BJ (cell line): ENCODE measurements at regions not wholly inside any gene's neighbourhood (a gene's known extent, or its start where the extent isn't known, plus 50 kb on each side); places are given as distances from the start of the nearest gene placed in this dataset.

ENCODE experiments used
- CTCF ChIA-PET: fragments of 350-600 bp; formaldehyde crosslinking; extraction: SDS; loops from one replicate; lab custom pipeline; 2021; ENCODE audit warnings: antibody characterized with exemption, inconsistent platforms; lab: Yijun Ruan, JAX
- POLR2A ChIA-PET: fragments of 300-600 bp; sonication (Branson Sonifier 250); formaldehyde crosslinking; extraction: SDS; loops from one replicate; lab custom pipeline; 2021; ENCODE audit warnings: antibody characterized with exemption; lab: Charles Lee
- DNase-seq: peaks from one replicate; pipeline ENCODE4 v3.0.0-alpha.2; 2011; ENCODE audit warnings: low read depth
- H3K27me3 ChIP-seq: 2 replicates; pipeline ENCODE4 v1.6.0; 2011; ENCODE audit warnings: low read length; ENCODE audit not compliant: control insufficient read depth, insufficient read depth
- H3K36me3 ChIP-seq: 2 replicates; pipeline ENCODE4 v1.5.1; 2011; ENCODE audit warnings: low read length; ENCODE audit not compliant: control insufficient read depth, insufficient read depth
- H3K4me3 ChIP-seq: 2 replicates; pipeline ENCODE4 v1.5.1; 2011; ENCODE audit warnings: low read depth, mild to moderate bottlenecking, control low read depth, low read length
- CTCF ChIP-seq: IDR thresholded peaks from 2 replicates; pipeline ENCODE4 v1.5.1; 2011; ENCODE audit warnings: low read depth, mild to moderate bottlenecking, control low read depth, inconsistent platforms, low read length, moderate library complexity; ENCODE audit not compliant: insufficient read depth

GRCh38 chr20:52470561-52470960, 279.0 kb upstream of the ZFP64 start:
- no peak for TF ChIP-seq CTCF
- DNase-seq: no peak
- Histone ChIP-seq H3K27me3 (no peaks in the 10 kb centered on the region), H3K4me3 (no peak overlapping the region), H3K36me3 (no peaks in the 10 kb centered on the region)
- ChIA-PET POLR2A (no interaction called here), CTCF (no interaction called here)

- TF ChIP-seq CTCF: no peak
- ChIA-PET POLR2A (no interaction called here), CTCF (no interaction called here)
- no peaks in the 10 kb centered on the region for H3K27me3 ChIP-seq
- H3K4me3 ChIP-seq: no peak overlapping the region
- no peak for DNase-seq
- no peaks in the 10 kb centered on the region for H3K36me3 ChIP-seq
These were observed 277.5 kb upstream of the ZFP64 start for GRCh38 chr20:52469128-52469527.

GRCh38 chr20:52465991-52466390, 274.4 kb upstream of the ZFP64 start:
- DNase-seq: no peak
- CTCF ChIA-PET: interaction anchor here (1.3 kb wide), 1 partner anchor 13 kb away, joined by 3 read pairs; no protein-coding TSS in a partner anchor
- Histone ChIP-seq H3K27me3 (no peaks in the 10 kb centered on the region), H3K4me3 (no peak overlapping the region), H3K36me3 (no peaks in the 10 kb centered on the region)
- TF ChIP-seq CTCF: no peak
- POLR2A ChIA-PET: no interaction called here

- DNase-seq: no peak
- TF ChIP-seq CTCF: no peak
- H3K27me3 ChIP-seq: no peaks in the 10 kb centered on the region
- CTCF ChIA-PET: no interaction called here
- POLR2A ChIA-PET: no interaction called here
- no peak overlapping the region for H3K4me3 ChIP-seq
- no peaks in the 10 kb centered on the region for H3K36me3 ChIP-seq
These were observed 270.0 kb upstream of the ZFP64 start for GRCh38 chr20:52461582-52461981.

- Histone ChIP-seq H3K36me3 (no peaks in the 10 kb centered on the region), H3K27me3 (no peaks in the 10 kb centered on the region), H3K4me3 (no peak overlapping the region)
- no peak for DNase-seq
- no peak for TF ChIP-seq CTCF
- ChIA-PET POLR2A (no interaction called here), CTCF (no interaction called here)
These were observed 267.6 kb upstream of the ZFP64 start for GRCh38 chr20:52459150-52459549.
